Right lobe of liver (tissue), 6 donors: ENCODE measurements at regions not wholly inside any gene's neighbourhood (a gene's known extent, or its start where the extent isn't known, plus 50 kb on each side); places are given as distances from the start of the nearest gene placed in this dataset.

Experiments used
- ATAC-seq, 4 donors: fragments of 200-7000 bp; cut with Tn5 transposase; one replicate each; pipeline ENCODE4 v1.9.1; 2020; ENCODE audit warnings: mild to moderate bottlenecking in 4 of 4, moderate library complexity in 4 of 4
- DNase-seq, 3 donors: peaks; one replicate each; pipeline ENCODE4 v3.0.0-alpha.2; 2020
- H3K27ac ChIP-seq, 3 donors: fragments of 200-600 bp; one replicate each; pipeline ENCODE4 v1.8.0; 2022
- H3K27me3 ChIP-seq, 2 donors: fragments of 200-600 bp; one replicate each; pipeline ENCODE4 v1.8.0; 2022
- H3K36me3 ChIP-seq, 4 donors: fragments of 200-600 bp; sonication (generic) in 1 of 4; one replicate each; pipeline versions ENCODE4 v1.5.1 to v1.8.0; 2017 to 2022; ENCODE audit warnings: control low read depth in 1 of 4
- H3K4me1 ChIP-seq, 4 donors: fragments of 200-600 bp; sonication (generic) in 1 of 4; one replicate each; pipeline versions ENCODE4 v1.5.1 to v1.8.0; 2017 to 2022; ENCODE audit warnings: control low read depth in 1 of 4
- H3K4me3 ChIP-seq, 3 donors: fragments of 200-600 bp; one replicate each; pipeline ENCODE4 v1.8.0; 2022
- H3K9me3 ChIP-seq, 4 donors: fragments of 200-600 bp; sonication (generic) in 1 of 4; one replicate each; pipeline versions ENCODE4 v1.5.1 to v1.8.0; 2017 to 2022; ENCODE audit warnings: control low read depth in 1 of 4
- CTCF ChIP-seq, 4 donors: fragments of 200-600 bp in 3 of 4; fragments of 450-650 bp in 1 of 4; IDR thresholded peaks; one replicate each; pipeline versions ENCODE4 v1.5.1 to v1.8.0; 2016 to 2022; ENCODE audit warnings: antibody characterized with exemption in 4 of 4, mild to moderate bottlenecking in 2 of 4
- POLR2A ChIP-seq: fragments of 450-650 bp; IDR thresholded peaks from one replicate; pipeline ENCODE4 v1.6.1; 2017; ENCODE audit warnings: antibody characterized with exemption, mild to moderate bottlenecking
- WGBS: methylation state at CpG from one replicate; pipeline ENCODE4 v1.1.6; 2018; ENCODE audit warnings: low coverage, low lambda C conversion rate; ENCODE audit not compliant: insufficient coverage; ENCODE audit errors: missing lambda C conversion rate; 5-methylcytosine and 5-hydroxymethylcytosine counted together
- intact Hi-C, 2 donors: fragments of 100-400 bp; cut with DNase I; formaldehyde crosslinking; loops; one replicate each; pipeline versions ENCODE4 v1.11.2 to v1.14.1; 2022
- donor health status: DM: no; HTN: yes; CAD: no.
- donor health status: DM: no; HTN: no; CAD: no.
- donor health status: DM: no; HTN: no; CAD: no.
- donor health status: DM: no; HTN: yes; CAD: no.
- donor health status: DM: no; HTN: yes; CAD: no.

GRCh38 chr12:18897823-18898222 lies 159.9 kb downstream of the CAPZA3 start:
- H3K4me3 ChIP-seq: no peak overlapping the region
- TF ChIP-seq POLR2A: no peak
- no peak for TF ChIP-seq CTCF (IDR thresholded peaks at IDR 0.05)
- no peak overlapping the region for H3K27ac ChIP-seq
- ATAC-seq: no peak
- no peaks in the 10 kb centered on the region for H3K27me3 ChIP-seq
- intact Hi-C loops: no loop called here
- H3K36me3 ChIP-seq: no peaks in the 10 kb centered on the region
- no peaks in the 10 kb centered on the region for H3K4me1 ChIP-seq
- 55% methylated on average over 5 of the region's 5 CpGs for WGBS
- no peaks in the 10 kb centered on the region for H3K9me3 ChIP-seq
- DNase-seq: no peak

- DNase-seq: no peak
- ATAC-seq: no peak
Measured at GRCh38 chr12:18898470-18898869, 160.6 kb downstream of the CAPZA3 start.

GRCh38 chr12:18899162-18899561 lies 161.2 kb downstream of the CAPZA3 start:
- Histone ChIP-seq H3K27me3 (no peaks in the 10 kb centered on the region), H3K36me3 (no peaks in the 10 kb centered on the region), H3K9me3 (no peaks in the 10 kb centered on the region), H3K27ac (no peak overlapping the region), H3K4me3 (no peak overlapping the region), H3K4me1 (no peaks in the 10 kb centered on the region)
- WGBS: 86% methylated on average over 3 of the region's 3 CpGs
- intact Hi-C loops: no loop called here
- no peak for DNase-seq
- no peak for ATAC-seq
- TF ChIP-seq CTCF (IDR thresholded peaks at IDR 0.05): no peak
- no peak for TF ChIP-seq POLR2A

More at GRCh38 chr12:18898470-18898869, 160.6 kb downstream of the CAPZA3 start:
- H3K4me1 ChIP-seq: no peaks in the 10 kb centered on the region
- no peak overlapping the region for H3K27ac ChIP-seq
- 64% methylated on average over 2 of the region's 2 CpGs for WGBS
- H3K36me3 ChIP-seq: no peaks in the 10 kb centered on the region
- H3K27me3 ChIP-seq: no peaks in the 10 kb centered on the region
- no peaks in the 10 kb centered on the region for H3K9me3 ChIP-seq
- intact Hi-C loops: no loop called here
- H3K4me3 ChIP-seq: no peak overlapping the region
- no peak for TF ChIP-seq CTCF (IDR thresholded peaks at IDR 0.05)
- TF ChIP-seq POLR2A: no peak

GRCh38 chr12:18899678-18900317 lies 161.9 kb downstream of the CAPZA3 start:
- H3K4me1 ChIP-seq: no peaks in the 10 kb centered on the region
- TF ChIP-seq POLR2A (no peak), CTCF (IDR thresholded peaks at IDR 0.05) (no peak)
- no peak overlapping the region for H3K27ac ChIP-seq
- H3K4me3 ChIP-seq: no peak overlapping the region
- no peaks in the 10 kb centered on the region for H3K9me3 ChIP-seq
- intact Hi-C loops: no loop called here
- no peaks in the 10 kb centered on the region for H3K36me3 ChIP-seq
- DNase-seq (no peak), ATAC-seq (no peak)
- WGBS: 88% methylated on average over 8 of the region's 8 CpGs
- H3K27me3 ChIP-seq: no peaks in the 10 kb centered on the region

- no peaks in the 10 kb centered on the region for H3K36me3 ChIP-seq
- no peak overlapping the region for H3K4me3 ChIP-seq
- H3K27ac ChIP-seq: no peak overlapping the region
- no peaks in the 10 kb centered on the region for H3K9me3 ChIP-seq
- no peak for ATAC-seq
- 29% methylated on average over 1 of the region's 2 CpGs for WGBS
- TF ChIP-seq CTCF (IDR thresholded peaks at IDR 0.05) (no peak), POLR2A (no peak)
- DNase-seq: no peak
- intact Hi-C loops: no loop called here
- no peaks in the 10 kb centered on the region for H3K27me3 ChIP-seq
- H3K4me1 ChIP-seq: no peaks in the 10 kb centered on the region
Measured at GRCh38 chr12:18905134-18905533, 167.2 kb downstream of the CAPZA3 start.
